Effector memory CD4-positive, alpha-beta T cell (primary cell): ENCODE measurements at regions not wholly inside any gene's neighbourhood (a gene's known extent, or its start where the extent isn't known, plus 50 kb on each side); places are given as distances from the start of the nearest gene placed in this dataset.
"Not testable (repeated sequence)": the region's sequence is repeated elsewhere in the genome, so short reads cannot be mapped to it uniquely, and the experiment has no call there.

Source experiments
- DNase-seq, 3 donors: peaks; one replicate each; pipeline ENCODE4 v3.0.0-alpha.2; 2020
- H3K27ac ChIP-seq: 2 replicates; pipeline ENCODE4 v1.7.0; 2013; ENCODE audit warnings: mild to moderate bottlenecking, low read length, moderate library complexity; ENCODE audit not compliant: insufficient read depth, poor library complexity, severe bottlenecking
- H3K27me3 ChIP-seq: replicated peaks from 2 replicates; pipeline ENCODE4 v1.7.0; 2013; ENCODE audit warnings: mild to moderate bottlenecking, low read length; ENCODE audit not compliant: insufficient read depth, control insufficient read depth, poor library complexity, severe bottlenecking
- H3K36me3 ChIP-seq: 2 replicates; pipeline ENCODE4 v1.7.0; 2013; ENCODE audit warnings: mild to moderate bottlenecking, low read length, moderate library complexity; ENCODE audit not compliant: control insufficient read depth, insufficient read depth
- H3K4me1 ChIP-seq: 2 replicates; pipeline ENCODE4 v1.7.0; 2013; ENCODE audit warnings: low read length, mild to moderate bottlenecking; ENCODE audit not compliant: control insufficient read depth, insufficient read depth, poor library complexity, severe bottlenecking
- H3K4me3 ChIP-seq: 2 replicates; pipeline ENCODE4 v1.7.0; 2013; ENCODE audit warnings: low read length, low read depth, mild to moderate bottlenecking; ENCODE audit not compliant: insufficient read depth, poor library complexity, severe bottlenecking
- H3K9me3 ChIP-seq: 2 replicates; pipeline ENCODE4 v1.7.0; 2013; ENCODE audit warnings: mild to moderate bottlenecking, low read length, moderate library complexity; ENCODE audit not compliant: control insufficient read depth

DNA sequence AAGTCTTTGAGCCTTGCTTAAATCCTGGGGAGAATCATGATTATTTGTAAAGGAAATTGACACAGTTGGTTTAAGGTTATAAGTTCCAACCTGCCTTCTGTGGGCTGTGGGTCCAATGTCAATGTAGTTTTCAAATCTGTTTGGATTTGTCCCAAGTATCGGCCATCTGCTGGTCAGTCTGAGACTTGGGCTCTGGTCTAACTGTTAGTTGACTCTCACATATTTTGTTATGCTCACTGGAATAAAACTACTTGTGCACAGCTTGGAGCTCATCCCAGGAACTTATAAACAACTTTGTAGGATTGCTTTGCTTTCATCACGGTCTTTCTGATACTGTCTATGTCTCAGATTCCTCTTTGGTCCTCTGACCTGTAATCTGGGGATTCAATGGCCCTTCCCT lies 1026.2 kb upstream of the ZEB2 start:
- Histone ChIP-seq H3K27me3 (no peaks in the 10 kb centered on the region), H3K9me3 (no peaks in the 10 kb centered on the region), H3K27ac (no peak overlapping the region), H3K36me3 (no peaks in the 10 kb centered on the region), H3K4me3 (no peak overlapping the region), H3K4me1 (no peaks in the 10 kb centered on the region)
- no peak for DNase-seq

DNA sequence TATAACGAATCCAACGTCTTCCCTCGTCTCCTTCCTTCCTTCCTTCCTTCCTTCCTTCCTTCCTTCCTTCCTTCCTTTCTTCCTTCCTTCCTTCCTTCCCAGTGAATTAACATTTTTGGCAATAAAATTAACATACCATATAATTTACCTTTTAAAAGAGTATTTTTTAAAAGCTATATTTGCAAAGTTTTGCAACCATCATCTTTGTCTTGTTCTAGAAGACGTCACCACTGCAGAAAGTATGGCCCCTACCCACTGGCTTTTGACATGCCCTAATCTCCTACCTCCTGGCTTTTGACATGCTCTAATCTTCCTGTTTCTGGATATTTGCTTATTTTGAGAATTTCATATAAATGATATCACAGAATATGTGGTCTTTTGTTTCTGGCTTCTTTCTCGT lies 1023.9 kb upstream of the ZEB2 start:
- no peaks in the 10 kb centered on the region for H3K36me3 ChIP-seq
- no peak overlapping the region for H3K4me3 ChIP-seq
- no peak for DNase-seq
- no peaks in the 10 kb centered on the region for H3K27me3 ChIP-seq
- H3K27ac ChIP-seq, result no peak overlapping the region
- H3K9me3 ChIP-seq, result no peaks in the 10 kb centered on the region
- no peaks in the 10 kb centered on the region for H3K4me1 ChIP-seq

DNA sequence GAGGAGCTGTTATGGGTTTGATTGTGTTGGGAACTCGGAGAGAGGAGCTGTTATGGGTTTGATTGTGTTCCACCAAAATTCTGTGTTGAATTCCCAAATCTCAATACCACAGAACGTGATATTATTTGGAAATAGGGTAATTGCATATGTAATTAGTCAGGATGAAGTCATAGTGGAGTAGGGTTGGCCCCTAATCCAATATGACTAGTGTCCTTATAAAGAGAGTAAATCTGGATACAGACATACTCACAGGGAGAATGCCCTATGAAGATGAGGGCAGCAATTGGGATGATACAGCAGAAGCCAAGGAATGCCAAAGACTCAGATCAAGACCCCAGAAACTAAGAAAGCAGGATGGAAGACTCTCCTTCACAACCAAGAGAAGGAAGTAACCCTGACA lies 1023.2 kb upstream of the ZEB2 start:
- H3K27ac ChIP-seq, result no peak overlapping the region
- H3K4me3 ChIP-seq, result no peak overlapping the region
- no peak for DNase-seq
- no peaks in the 10 kb centered on the region for H3K9me3 ChIP-seq
- H3K4me1 ChIP-seq, result no peaks in the 10 kb centered on the region
- H3K27me3 ChIP-seq, result no peaks in the 10 kb centered on the region
- H3K36me3 ChIP-seq, result no peaks in the 10 kb centered on the region

DNA sequence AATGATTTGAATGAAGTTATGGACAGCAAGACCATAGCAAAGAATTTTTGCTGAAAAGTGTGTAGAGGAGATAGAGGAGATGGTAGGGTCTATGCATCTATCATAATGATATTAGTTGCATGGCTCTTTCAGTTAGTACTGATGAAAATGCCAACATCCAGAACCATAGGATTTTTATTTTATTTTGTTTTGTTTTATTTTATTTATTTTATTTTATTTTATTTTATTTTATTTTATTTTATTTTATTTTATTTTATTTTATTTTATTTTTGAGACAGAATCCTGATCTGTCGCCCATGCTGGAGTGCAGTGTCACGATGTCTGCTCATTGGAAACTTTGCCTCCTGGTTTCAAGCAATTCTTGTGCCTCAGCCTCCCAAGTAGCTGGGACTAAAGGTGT lies 1021.1 kb upstream of the ZEB2 start:
- Histone ChIP-seq H3K9me3 (no peaks in the 10 kb centered on the region), H3K4me3 (no peak overlapping the region), H3K27me3 (no peaks in the 10 kb centered on the region), H3K27ac (no peak overlapping the region), H3K36me3 (no peaks in the 10 kb centered on the region), H3K4me1 (no peaks in the 10 kb centered on the region)
- DNase-seq, result no peak

DNA sequence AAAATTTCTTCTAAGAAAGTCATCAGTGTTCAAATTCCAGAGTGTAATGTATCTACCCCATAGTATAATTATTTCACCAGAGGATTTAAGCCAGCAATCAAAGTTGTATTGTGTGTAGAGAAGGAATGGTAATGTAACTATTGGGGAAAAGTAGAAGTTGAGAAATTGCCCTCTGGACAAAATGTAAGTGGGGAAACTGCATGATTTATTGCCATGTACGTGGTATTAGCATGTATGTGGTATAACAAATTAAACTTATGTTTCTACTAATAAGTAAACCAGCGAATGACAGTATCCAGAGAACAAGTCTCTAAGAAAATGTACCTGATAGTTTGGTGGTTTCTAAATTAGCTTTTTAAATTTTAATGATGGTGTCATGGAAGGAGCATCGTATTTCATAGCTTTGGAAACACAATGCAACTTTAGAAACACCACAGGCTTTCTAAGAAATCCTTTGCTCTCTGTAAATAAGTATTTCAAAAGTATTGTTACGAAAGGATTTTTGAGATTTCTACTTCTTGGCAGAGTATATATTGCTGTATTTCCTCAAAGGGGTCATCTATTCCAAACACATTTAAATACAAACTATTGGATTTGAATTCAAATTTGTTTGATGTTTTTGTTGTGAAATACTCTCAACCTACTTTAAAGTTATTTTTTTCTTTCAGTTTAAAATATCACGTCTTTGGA lies 1018.9 kb upstream of the ZEB2 start:
- no peaks in the 10 kb centered on the region for H3K9me3 ChIP-seq
- H3K27me3 ChIP-seq, result no peaks in the 10 kb centered on the region
- H3K36me3 ChIP-seq, result no peaks in the 10 kb centered on the region
- H3K27ac ChIP-seq, result no peak overlapping the region
- H3K4me1 ChIP-seq, result no peaks in the 10 kb centered on the region
- DNase-seq, result no peak
- H3K4me3 ChIP-seq, result no peak overlapping the region

DNA sequence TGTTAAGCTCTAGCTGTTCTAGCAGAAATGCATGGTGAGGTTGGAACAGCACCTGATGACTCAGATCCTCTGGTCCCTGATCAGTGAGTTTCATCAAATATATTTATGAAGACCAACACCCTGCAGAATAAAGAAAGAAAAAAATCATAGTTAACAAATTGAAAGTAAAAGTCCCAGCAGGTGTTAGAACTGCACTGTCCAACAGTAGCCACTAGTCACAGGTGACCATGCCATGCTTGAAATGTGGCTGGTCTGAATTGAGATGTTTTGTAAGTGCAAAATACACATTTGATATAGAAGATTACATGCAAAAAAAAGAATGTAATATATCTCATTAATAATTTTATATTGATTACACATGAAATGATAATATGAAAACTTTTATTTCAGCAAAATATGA lies 1010.7 kb upstream of the ZEB2 start:
- H3K36me3 ChIP-seq, result no peaks in the 10 kb centered on the region
- no peaks in the 10 kb centered on the region for H3K4me1 ChIP-seq
- DNase-seq, result no peak
- no peaks in the 10 kb centered on the region for H3K9me3 ChIP-seq
- no peak overlapping the region for H3K4me3 ChIP-seq
- H3K27me3 ChIP-seq, result no peaks in the 10 kb centered on the region
- no peak overlapping the region for H3K27ac ChIP-seq

DNA sequence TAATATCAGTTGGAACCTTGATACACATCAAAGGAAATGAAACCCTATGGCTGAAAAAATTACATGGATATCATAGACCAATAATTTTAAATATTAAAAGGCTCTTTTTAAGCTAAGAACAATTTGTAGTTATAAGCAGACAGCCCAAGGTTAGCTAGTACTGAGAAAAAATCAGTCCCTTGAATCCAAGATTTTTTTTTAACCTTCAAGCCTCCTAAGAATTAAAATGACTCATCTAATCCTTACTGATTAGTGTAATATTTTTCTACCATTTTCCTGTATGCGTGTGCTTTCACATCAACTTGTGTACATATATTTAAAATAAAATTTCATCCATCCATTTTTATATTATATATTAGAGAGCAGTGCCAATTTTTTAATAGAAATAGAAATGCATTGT lies 1004.9 kb upstream of the ZEB2 start:
- Histone ChIP-seq H3K36me3 (no peaks in the 10 kb centered on the region), H3K9me3 (no peaks in the 10 kb centered on the region), H3K27me3 (no peaks in the 10 kb centered on the region), H3K4me3 (no peak overlapping the region), H3K27ac (no peak overlapping the region), H3K4me1 (no peaks in the 10 kb centered on the region)
- no peak for DNase-seq

DNA sequence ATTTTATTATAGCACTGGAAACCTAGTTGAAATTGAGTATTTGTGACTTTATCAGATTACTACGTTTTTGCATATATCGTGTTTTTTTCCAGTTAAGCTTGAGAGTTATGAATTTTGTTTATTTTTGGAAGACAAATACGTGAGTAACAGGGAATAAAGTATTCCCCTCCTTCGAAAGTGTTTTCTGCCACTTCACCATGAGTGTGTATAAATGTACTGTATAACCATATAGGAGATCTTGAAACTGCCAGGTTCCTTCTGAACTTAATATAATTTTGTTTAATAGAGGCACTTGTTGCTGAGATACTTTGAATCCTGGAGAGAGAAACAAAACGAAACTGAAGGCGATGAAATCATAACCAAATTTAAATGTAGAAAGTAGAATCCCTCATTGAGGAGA lies 1004.4 kb upstream of the ZEB2 start:
- H3K4me1 ChIP-seq, result no peaks in the 10 kb centered on the region
- H3K36me3 ChIP-seq, result no peaks in the 10 kb centered on the region
- no peaks in the 10 kb centered on the region for H3K9me3 ChIP-seq
- H3K27ac ChIP-seq, result no peak overlapping the region
- no peaks in the 10 kb centered on the region for H3K27me3 ChIP-seq
- DNase-seq, result no peak
- H3K4me3 ChIP-seq, result no peak overlapping the region

DNA sequence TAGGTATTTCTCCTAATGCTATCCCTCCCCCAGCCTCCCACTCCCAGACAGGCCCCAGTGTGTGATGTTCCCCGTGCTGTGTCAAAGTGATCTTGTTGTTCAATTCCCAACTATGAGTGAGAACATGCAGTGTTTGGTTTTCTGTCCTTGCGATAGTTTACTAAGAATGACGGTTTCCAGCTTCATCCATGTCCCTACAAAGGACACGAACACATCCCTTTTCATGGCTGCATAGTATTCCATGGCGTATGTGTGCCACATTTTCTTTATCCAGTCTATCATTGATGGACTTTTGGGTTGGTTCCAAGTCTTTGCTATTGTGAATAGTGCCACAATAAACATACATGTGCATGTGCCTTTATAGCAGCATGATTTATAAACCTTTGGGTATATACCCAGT lies 999.3 kb upstream of the ZEB2 start:
- not testable (repeated sequence) for H3K27ac ChIP-seq, H3K4me3 ChIP-seq, H3K27me3 ChIP-seq, H3K36me3 ChIP-seq, DNase-seq, H3K4me1 ChIP-seq, H3K9me3 ChIP-seq

DNA sequence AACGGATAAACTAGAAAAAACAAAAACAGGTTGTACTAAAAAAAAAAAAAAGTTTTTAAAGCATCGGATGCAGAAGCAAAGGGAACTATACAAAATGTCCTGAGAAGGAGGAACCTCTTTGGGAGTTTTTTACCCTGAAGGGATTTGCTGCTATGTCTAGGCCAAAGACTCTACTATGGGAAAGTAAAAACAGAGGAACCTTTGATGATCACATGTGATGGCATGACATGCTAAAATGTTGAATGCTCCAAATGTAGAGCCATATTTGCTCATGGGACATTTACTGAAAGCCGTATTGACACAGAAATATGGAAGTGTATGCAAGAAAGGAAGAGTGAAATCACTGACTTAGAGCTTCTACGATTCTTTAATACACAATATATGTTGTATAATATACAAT lies 992.0 kb upstream of the ZEB2 start:
- Histone ChIP-seq H3K27me3 (no peaks in the 10 kb centered on the region), H3K4me1 (no peaks in the 10 kb centered on the region), H3K36me3 (no peaks in the 10 kb centered on the region), H3K27ac (no peak overlapping the region), H3K4me3 (no peak overlapping the region), H3K9me3 (no peaks in the 10 kb centered on the region)
- no peak for DNase-seq
